ENCODE measurements at regions not wholly inside any gene's neighbourhood (a gene's known extent, or its start where the extent isn't known, plus 50 kb on each side); places are given as distances from the start of the nearest gene placed in this dataset.

DNA sequence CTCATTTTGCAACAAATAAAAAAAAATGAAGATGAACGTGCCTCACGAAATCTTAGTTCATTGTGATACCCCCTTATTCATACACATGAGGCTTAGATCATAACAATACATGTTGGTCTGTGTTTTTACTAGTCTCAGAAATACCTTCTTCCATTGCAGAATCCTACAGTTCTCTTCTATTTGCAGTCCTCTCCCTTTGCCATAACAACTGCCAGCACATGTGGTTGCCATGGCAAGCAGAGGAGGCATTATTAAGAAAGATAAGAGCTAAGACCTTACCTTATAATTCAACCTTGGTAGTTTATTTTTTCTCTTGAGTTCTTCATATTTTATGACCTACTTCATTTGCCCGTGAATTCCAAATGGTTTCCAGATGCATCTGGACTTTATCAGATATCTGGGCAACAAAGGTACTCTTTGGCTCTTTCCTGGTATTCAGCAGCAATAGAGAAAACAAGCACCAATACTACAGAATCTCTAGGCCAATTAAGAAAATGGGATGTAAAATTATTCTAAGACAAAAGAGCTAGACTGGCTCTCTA, 524.0 kb downstream of the CMPK2 start:
- no peak for TF ChIP-seq MYC (IDR thresholded peaks at IDR 0.05; ENCODE audit: low read depth, low read length)
- TF ChIP-seq, protein P1, sequence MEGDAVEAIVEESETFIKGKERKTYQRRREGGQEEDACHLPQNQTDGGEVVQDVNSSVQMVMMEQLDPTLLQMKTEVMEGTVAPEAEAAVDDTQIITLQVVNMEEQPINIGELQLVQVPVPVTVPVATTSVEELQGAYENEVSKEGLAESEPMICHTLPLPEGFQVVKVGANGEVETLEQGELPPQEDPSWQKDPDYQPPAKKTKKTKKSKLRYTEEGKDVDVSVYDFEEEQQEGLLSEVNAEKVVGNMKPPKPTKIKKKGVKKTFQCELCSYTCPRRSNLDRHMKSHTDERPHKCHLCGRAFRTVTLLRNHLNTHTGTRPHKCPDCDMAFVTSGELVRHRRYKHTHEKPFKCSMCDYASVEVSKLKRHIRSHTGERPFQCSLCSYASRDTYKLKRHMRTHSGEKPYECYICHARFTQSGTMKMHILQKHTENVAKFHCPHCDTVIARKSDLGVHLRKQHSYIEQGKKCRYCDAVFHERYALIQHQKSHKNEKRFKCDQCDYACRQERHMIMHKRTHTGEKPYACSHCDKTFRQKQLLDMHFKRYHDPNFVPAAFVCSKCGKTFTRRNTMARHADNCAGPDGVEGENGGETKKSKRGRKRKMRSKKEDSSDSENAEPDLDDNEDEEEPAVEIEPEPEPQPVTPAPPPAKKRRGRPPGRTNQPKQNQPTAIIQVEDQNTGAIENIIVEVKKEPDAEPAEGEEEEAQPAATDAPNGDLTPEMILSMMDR (IDR thresholded peaks at IDR 0.05; ENCODE audit: low read depth, low read length): no peak
- TF ChIP-seq, protein P2, sequence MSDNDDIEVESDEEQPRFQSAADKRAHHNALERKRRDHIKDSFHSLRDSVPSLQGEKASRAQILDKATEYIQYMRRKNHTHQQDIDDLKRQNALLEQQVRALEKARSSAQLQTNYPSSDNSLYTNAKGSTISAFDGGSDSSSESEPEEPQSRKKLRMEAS (IDR thresholded peaks at IDR 0.05; ENCODE audit: low read depth, low read length): no peak
- TF ChIP-seq POLR2A (IDR thresholded peaks at IDR 0.05; ENCODE audit: extremely low read depth, insufficient read length): no peak
- no peak for DNase-seq (ENCODE audit: low read depth)
- H3K4me3 ChIP-seq (ENCODE audit: low read depth, low read length): no peak overlapping the region

DNA sequence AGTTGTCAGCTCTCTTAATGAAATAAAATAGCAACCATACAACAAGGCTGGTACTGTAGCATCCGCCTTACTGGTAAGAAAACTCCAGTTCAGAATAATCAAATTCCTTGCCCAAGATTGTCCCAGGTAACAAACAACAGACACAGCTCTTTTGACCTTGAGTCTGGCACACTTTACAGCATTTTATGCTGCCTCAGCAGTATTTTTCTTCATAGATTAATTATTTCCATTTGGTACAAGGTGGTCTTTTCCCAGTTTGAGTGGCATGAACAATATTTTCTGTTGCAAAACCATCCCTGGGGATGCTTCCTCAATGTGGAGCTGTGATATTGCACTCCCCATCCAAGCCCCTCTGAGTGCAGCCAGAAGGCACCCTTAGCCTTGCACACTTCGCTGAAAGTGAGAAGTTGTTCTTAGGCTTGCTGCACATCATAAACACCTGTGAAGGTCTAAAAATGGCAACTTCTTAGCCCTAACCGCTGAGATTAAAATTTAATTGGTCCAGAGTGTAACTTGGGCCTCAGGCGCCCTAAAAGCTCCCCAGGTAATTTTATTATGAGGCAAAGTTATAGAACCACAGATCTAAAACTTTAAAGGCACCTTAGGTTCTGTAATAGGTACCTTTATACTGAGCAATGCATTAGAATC, 523.3 kb downstream of the CMPK2 start:
- no peak for DNase-seq (ENCODE audit: low read depth)
- TF ChIP-seq MYC (IDR thresholded peaks at IDR 0.05; ENCODE audit: low read depth, low read length) (no peak), POLR2A (IDR thresholded peaks at IDR 0.05; ENCODE audit: extremely low read depth, insufficient read length) (no peak)
- TF ChIP-seq, protein P2 (IDR thresholded peaks at IDR 0.05; ENCODE audit: low read depth, low read length): no peak
- TF ChIP-seq, protein P1 (IDR thresholded peaks at IDR 0.05; ENCODE audit: low read depth, low read length): no peak
- no peak overlapping the region for H3K4me3 ChIP-seq (ENCODE audit: low read depth, low read length)

DNA sequence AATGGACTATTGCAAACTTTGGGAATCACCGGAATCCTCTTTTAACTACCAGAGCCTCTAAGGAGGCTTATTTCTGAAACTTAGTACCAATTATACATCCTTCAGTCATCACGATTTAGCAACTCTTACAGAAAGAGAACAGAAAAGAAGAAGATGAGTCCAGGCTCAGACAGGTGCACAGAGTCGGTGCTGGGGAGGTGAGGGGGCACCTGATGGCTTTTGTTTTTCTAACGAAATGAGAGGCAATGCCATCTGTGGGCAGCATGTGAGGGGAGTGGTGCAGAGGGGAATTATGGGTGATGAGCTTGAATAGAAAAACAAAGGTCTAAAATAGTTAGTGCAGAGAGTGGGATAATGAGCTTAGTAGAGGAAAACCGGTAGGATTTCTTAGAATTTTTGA, 522.6 kb downstream of the CMPK2 start:
- no peak overlapping the region for H3K4me3 ChIP-seq (ENCODE audit: low read depth, low read length)
- TF ChIP-seq, protein P2 (IDR thresholded peaks at IDR 0.05; ENCODE audit: low read depth, low read length): no peak
- TF ChIP-seq POLR2A (IDR thresholded peaks at IDR 0.05; ENCODE audit: extremely low read depth, insufficient read length) (no peak), MYC (IDR thresholded peaks at IDR 0.05; ENCODE audit: low read depth, low read length) (no peak)
- TF ChIP-seq, protein P1 (IDR thresholded peaks at IDR 0.05; ENCODE audit: low read depth, low read length): no peak
- no peak for DNase-seq (ENCODE audit: low read depth)

DNA sequence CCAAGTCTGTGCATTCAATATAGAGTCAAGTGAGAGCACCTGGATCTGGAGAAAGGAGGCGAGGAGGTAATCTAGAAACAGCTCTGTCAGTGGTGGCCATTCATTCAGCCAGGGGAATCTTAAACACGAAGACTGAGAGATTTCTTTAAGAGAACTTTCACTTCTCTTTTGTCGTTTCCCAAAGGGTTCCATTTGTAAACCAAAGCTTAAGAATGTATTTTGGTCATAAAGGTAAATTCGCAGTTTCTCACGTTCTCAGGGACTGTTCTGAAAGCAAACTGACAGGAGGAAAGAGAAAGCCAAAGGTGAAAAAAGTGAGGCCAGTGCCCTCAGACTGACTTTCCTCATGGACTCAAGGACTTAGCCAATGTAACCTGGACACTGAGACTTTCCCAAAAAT, 513.5 kb downstream of the CMPK2 start:
- DNase-seq (ENCODE audit: low read depth): no peak
- no peak for TF ChIP-seq MYC (IDR thresholded peaks at IDR 0.05; ENCODE audit: low read depth, low read length)
- TF ChIP-seq, protein P1 (IDR thresholded peaks at IDR 0.05; ENCODE audit: low read depth, low read length): no peak
- TF ChIP-seq, protein P2 (IDR thresholded peaks at IDR 0.05; ENCODE audit: low read depth, low read length): no peak

DNA sequence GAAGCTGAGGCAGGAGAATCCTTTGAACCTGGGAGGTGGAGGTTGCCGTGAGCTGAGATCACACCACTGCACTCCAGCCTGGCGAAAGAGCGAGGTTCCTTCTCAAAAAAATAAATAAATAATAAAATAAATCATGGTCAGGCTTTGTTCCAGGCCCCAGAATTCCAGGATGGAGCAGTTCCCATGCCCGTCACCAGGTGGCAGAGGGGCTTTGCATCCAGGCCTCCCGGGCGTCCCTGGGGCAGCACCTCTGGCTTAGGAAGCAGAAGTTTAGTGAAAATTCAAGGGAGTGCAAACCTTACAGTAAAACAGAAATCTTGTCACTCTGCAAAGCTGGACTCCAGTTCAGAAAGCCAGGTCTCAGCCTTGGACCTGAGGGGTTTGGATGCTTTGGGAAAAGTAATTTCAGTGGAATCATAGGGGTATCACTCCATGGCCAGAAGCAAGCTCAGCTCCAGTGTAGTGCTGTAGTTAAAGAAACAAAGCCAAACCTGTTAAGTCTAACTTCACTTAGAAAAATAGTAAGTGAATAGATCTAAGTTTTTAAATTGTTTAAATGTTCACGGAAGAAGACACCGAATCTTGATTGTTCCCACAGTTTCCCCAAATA, 512.7 kb downstream of the CMPK2 start:
- H3K4me3 ChIP-seq (ENCODE audit: low read depth, low read length): no peak overlapping the region
- peak; percentile 34 for DNase-seq (ENCODE audit: low read depth)
- no peak for TF ChIP-seq POLR2A (IDR thresholded peaks at IDR 0.05; ENCODE audit: extremely low read depth, insufficient read length)
- TF ChIP-seq, protein P1 (IDR thresholded peaks at IDR 0.05; ENCODE audit: low read depth, low read length): peak; percentile 60

More for the DNA sequence above, 513.5 kb downstream of the CMPK2 start:
- no peak overlapping the region for H3K4me3 ChIP-seq (ENCODE audit: low read depth, low read length)
